AG10803 (cell line): ENCODE measurements at regions not wholly inside any gene's neighbourhood (a gene's known extent, or its start where the extent isn't known, plus 50 kb on each side); places are given as distances from the start of the nearest gene placed in this dataset.

Source experiments
- DNase-seq: peaks from one replicate; pipeline ENCODE4 v3.0.0; 2010; ENCODE audit warnings: low read depth
- H3K4me3 ChIP-seq: 2 replicates; pipeline ENCODE4 v1.5.1; 2011; ENCODE audit warnings: mild to moderate bottlenecking, low read length, control low read depth
- TF ChIP-seq, protein P1 (sequence below): conservative IDR thresholded peaks from 2 replicates; pipeline ENCODE4 v1.5.1; 2011; ENCODE audit warnings: mild to moderate bottlenecking, low read length, control low read depth, inconsistent platforms

DNA sequence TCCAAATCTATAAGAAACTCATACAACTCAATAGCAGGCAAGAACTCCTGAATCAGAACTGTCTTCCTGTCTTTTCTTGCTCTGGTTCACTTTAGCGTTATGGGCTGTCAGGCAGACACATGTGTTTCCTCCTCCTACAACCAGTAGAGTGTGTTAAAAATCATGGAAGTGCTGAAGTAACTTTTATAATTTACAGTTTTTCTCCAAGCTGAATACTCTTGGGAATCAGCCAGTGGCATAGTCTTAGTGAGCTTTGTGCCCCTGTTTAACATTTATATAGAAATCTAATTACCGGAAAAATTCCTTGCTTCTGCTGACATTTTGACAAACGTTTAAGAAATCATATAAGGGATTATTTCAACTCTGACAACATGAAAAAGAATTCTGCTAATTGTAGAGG lies 113.1 kb upstream of the RGS18 start:
- no peak for DNase-seq
- TF ChIP-seq, protein P1, sequence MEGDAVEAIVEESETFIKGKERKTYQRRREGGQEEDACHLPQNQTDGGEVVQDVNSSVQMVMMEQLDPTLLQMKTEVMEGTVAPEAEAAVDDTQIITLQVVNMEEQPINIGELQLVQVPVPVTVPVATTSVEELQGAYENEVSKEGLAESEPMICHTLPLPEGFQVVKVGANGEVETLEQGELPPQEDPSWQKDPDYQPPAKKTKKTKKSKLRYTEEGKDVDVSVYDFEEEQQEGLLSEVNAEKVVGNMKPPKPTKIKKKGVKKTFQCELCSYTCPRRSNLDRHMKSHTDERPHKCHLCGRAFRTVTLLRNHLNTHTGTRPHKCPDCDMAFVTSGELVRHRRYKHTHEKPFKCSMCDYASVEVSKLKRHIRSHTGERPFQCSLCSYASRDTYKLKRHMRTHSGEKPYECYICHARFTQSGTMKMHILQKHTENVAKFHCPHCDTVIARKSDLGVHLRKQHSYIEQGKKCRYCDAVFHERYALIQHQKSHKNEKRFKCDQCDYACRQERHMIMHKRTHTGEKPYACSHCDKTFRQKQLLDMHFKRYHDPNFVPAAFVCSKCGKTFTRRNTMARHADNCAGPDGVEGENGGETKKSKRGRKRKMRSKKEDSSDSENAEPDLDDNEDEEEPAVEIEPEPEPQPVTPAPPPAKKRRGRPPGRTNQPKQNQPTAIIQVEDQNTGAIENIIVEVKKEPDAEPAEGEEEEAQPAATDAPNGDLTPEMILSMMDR: no peak
- H3K4me3 ChIP-seq: no peak overlapping the region

DNA sequence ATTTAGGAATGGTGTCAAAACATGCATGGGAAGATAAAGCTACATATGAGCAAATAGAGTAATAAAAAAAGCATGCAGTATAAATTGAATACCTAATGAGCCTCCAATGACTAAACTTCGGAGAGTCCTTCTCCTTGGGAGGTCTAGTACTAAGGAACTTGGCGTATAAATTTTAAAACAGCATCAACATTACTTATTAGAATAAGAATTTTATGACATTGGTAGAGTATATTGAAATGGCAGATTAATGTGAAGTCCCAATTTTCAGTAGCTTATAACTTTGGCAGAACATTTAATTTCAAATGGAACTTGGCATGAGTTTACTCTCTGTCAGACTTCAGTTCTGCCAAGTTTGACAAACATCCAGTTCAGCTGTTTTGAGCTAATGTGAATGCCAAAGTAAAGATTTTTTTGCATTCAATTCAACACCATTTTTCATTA lies 104.7 kb upstream of the RGS18 start:
- no peak overlapping the region for H3K4me3 ChIP-seq
- DNase-seq: no peak
- TF ChIP-seq, protein P1: no peak

DNA sequence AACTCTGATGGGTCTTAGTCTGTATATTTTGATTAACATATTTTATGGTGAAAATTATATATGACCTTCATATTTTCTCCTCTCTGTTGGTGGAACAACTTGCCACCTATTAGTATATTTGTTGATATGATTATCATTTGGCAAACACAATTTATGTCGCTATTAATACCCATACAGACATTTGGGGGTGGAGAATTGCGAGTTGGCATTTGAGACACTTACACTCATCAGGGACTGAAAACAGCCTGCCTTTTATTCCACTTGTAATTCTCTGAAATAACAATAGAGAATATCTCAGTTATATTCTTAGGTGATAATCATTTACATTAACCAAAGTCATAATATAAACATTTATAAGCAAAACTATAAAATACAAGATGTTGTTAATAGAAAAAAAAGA lies 100.5 kb upstream of the RGS18 start:
- DNase-seq: no peak
- TF ChIP-seq, protein P1: no peak

DNA sequence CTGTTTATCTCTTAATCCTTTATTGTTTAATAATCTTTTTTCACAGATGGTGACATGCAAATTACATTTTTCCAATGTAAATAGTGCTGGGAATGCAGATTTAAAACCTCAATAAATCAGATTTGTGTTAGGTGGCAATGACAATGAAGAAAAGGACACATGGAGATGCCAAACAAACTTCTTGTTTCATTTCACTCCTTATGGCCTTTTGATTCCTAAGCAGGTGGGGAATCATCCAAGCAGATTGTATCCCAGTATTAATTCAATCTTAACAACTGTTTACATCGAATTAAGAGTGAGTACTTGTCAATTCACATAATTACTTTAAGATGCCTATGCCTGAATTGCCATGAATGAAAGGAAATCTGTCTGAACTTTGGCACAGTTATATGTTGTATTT lies 98.9 kb upstream of the RGS18 start:
- DNase-seq: no peak
- H3K4me3 ChIP-seq: no peak overlapping the region
- TF ChIP-seq, protein P1: no peak

More for the DNA sequence above, 100.5 kb upstream of the RGS18 start:
- H3K4me3 ChIP-seq: no peak overlapping the region

DNA sequence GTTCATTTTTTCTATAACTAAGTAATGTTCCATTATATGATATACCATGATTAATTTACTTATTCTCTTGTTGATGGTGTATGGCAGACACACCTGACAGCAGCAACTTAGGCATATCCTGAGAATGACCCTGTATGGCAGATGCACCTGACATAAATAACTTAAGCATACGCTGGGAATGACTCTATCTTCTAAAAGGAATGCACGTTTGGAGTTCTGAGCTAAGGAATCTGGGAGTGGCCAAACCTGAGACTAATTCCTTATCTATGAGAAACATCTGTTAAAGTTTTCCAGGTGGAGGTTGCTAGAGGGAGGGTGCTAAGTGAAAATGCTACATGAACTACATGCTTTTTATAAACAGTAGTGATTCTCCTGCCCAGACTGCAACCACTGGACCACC lies 96.7 kb upstream of the RGS18 start:
- TF ChIP-seq, protein P1: no peak
- no peak overlapping the region for H3K4me3 ChIP-seq
- no peak for DNase-seq

DNA sequence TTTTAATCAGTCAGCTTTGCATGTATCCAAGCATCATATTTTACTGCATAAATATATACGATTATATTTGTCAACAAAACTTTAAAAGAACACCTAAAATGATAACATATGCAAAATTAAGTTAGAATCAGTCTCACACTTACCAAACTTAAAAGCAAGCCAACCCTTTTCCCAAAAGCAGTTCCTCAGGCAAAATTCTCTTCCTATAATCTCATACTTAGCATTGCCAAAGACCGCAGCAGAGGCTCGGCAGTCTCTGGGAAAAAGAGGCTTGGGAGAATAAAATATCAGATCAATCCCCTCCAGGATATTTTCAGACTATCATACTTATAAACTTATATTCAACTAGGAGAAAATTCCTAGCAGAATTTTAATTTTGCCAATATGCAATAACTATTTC lies 93.2 kb upstream of the RGS18 start:
- no peak for DNase-seq
- TF ChIP-seq, protein P1: no peak
- no peak overlapping the region for H3K4me3 ChIP-seq

DNA sequence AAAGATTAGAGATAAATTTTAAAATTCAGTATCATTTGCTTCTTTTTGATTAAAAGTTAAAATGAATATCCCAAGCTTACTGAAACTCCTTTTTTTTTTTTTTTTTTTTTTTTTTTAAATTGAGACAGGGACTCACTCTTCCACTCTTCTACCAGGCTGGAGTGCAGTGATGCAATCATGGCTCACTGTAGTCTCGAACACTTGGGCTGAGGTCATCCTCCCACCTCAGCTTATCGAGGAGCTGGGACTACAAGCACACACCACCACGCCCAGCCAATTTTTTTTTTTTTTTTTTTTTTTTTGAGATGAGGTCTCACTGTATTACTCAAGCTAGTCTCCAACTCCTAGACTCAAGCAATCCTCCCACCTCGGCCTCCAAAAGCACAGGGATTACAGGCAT lies 92.1 kb upstream of the RGS18 start:
- DNase-seq: no peak
- TF ChIP-seq, protein P1: no peak
- H3K4me3 ChIP-seq: no peak overlapping the region
